ENCODE measurements at regions not wholly inside any gene's neighbourhood (a gene's known extent, or its start where the extent isn't known, plus 50 kb on each side); places are given as distances from the start of the nearest gene placed in this dataset.

DNA sequence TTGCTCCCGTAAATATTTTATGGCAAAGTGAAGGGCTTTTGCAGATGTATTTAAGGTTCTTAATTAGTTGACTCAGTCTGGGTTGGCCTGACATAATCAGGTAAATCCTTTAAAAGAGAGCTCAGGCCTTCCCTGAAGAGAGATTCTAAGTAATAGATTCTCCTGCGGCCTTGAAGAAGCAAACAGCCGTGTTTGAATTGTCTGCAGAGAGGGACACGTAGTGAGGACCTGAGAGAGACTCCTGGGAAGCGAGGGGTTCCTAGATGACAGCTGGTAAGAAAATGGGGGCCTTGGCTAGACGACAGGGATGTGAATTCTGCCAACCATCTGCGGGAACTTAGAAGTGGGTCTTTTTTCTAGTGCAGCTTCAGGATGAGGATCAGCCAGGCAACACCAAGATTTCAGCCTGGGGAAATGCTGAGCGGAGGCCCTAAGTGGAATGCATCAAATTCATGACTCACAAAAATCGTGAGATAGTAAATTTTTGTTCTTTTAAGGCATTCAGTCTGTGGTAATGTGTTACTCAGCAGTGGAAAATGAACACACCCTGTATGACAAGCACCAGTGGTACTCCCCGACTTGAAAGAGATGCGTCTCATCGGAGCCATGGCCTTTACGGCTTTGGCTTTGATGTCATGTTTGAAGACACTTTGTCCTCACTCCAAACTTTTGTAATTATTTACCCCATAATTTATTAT, 62.1 kb upstream of the SMIM21 start:
- no peak overlapping the region for H3K4me3 ChIP-seq (ENCODE audit: low read depth, low read length)
- peak; percentile 95 for DNase-seq (ENCODE audit: low read depth)
- TF ChIP-seq, protein P1, sequence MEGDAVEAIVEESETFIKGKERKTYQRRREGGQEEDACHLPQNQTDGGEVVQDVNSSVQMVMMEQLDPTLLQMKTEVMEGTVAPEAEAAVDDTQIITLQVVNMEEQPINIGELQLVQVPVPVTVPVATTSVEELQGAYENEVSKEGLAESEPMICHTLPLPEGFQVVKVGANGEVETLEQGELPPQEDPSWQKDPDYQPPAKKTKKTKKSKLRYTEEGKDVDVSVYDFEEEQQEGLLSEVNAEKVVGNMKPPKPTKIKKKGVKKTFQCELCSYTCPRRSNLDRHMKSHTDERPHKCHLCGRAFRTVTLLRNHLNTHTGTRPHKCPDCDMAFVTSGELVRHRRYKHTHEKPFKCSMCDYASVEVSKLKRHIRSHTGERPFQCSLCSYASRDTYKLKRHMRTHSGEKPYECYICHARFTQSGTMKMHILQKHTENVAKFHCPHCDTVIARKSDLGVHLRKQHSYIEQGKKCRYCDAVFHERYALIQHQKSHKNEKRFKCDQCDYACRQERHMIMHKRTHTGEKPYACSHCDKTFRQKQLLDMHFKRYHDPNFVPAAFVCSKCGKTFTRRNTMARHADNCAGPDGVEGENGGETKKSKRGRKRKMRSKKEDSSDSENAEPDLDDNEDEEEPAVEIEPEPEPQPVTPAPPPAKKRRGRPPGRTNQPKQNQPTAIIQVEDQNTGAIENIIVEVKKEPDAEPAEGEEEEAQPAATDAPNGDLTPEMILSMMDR (conservative IDR thresholded peaks at IDR 0.05; ENCODE audit: low read depth, low read length) = no peak

DNA sequence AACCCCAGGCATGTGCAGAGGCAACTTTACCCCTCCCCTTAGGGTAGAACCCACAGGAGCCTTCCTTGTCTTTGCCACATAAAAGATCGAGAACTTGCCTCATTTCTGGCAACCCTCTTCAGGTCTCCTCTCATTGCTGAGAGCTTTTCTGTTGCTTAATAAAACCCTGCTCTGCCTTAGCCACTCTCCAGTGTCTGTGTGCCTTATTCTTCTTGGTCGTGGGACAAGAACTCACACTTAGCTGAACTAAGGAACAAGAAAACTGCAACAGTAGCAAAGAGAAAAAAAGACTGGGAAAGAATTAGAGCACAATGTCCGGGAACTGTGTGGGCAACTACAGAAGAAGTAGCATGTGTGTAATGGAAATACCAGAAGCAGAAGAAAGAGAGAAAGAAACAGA, 56.2 kb upstream of the SMIM21 start:
- TF ChIP-seq, protein P1 (conservative IDR thresholded peaks at IDR 0.05; ENCODE audit: low read depth, low read length) = no peak
- no peak overlapping the region for H3K4me3 ChIP-seq (ENCODE audit: low read depth, low read length)
- DNase-seq (ENCODE audit: low read depth) = no peak

DNA sequence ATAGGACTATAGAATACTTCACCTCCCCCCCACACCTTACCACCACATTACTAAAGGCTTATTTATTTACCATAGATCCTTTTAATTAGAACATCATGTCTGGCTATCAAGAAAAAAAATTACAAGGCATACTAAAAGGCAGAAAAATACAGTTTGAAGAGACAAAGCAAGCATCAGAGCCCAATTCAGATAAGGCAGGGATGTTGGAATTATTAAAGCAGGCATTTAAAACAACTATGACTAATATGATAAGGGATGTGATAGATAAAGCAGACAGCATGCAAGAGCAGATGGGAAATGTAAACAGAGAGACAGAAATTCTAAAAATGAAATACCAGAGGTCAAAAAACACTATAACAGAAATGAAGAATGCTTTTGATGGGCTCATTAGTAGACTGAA, 55.4 kb upstream of the SMIM21 start:
- no peak overlapping the region for H3K4me3 ChIP-seq (ENCODE audit: low read depth, low read length)
- DNase-seq (ENCODE audit: low read depth) = peak; percentile 59
- TF ChIP-seq, protein P1 (conservative IDR thresholded peaks at IDR 0.05; ENCODE audit: low read depth, low read length) = no peak

DNA sequence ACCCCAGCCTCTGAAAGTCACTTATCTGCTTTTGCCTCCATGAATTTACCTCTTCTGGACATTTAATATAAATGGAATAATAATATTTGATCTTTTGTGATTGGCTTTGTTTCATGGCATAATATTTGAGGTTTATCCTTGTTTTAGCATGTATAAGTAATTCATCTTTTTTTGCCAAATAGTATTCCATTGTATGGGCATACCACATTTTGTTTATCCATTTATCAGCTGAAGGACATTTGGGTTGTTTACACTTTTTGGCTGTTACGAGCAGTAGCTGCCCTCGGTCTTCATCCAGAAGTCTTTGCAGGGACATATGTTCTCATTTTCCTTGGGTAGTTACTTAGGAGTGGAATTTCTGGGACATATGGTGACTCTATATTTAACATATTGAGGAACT, 53.0 kb upstream of the SMIM21 start:
- TF ChIP-seq, protein P1 (conservative IDR thresholded peaks at IDR 0.05; ENCODE audit: low read depth, low read length) = no peak
- H3K4me3 ChIP-seq (ENCODE audit: low read depth, low read length) = no peak overlapping the region
- no peak for DNase-seq (ENCODE audit: low read depth)

DNA sequence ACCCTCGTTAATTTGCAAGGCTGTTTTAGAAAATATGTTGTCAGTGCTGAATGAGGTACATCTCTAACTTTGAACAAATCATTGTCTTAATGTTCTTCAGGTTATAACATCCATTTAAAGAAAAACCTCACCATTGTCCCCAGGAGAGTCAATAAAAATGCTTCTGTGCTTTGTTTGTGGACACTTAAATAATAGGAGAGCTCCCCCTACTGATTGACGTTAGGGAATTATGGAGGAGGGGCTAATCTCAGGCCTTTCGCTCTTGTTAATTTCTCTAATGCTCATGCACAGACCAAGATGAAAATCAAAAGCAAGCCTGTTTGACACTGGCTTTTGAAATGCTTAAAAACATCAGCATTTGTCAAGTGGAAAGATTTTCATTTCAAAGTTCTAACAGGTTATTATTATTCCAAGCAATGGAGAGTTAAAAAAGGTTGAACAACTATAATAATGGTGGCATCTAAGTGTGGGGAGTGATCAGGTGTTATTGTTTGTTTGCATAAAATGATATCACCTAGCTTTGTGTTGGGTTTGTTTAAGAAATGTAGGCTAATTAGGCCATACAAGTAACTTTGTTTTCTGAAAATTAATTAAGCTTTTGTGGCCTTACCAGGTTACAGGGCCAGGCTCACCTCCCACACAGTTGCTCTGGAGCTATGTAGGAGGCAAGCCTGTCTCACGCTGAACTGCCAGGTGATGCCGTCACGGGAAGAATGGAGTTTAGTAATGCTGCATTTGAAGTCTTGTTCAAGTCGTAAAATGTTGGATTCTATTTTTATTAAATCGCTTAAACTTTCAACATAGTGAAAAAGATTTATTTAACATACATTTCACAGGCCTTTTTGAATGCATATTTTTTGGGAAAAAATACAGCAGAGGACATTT, 51.7 kb upstream of the SMIM21 start:
- TF ChIP-seq, protein P1 (conservative IDR thresholded peaks at IDR 0.05; ENCODE audit: low read depth, low read length) = peak; percentile 71
- peak; percentile 82 for DNase-seq (ENCODE audit: low read depth)
- no peak overlapping the region for H3K4me3 ChIP-seq (ENCODE audit: low read depth, low read length)

DNA sequence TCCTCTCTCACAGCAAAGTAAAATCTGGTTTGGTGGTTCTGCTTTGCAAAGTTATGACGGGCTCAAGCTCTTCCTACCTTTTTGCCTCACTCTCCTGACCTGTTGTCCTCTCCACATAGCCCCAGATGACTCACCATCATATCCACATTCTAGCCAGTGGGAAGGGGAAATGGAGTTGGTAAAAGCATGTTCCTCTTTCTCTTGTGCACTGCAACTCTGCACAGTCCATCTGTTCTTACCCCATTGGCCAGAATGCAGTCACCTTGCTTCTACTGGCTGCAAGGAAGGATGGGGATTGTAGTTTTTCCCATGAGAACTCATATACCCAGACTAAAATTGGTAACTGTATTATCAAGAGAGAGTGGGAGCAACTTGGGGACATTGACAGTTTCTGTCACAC, 50.4 kb upstream of the SMIM21 start:
- TF ChIP-seq, protein P1 (conservative IDR thresholded peaks at IDR 0.05; ENCODE audit: low read depth, low read length) = no peak
- H3K4me3 ChIP-seq (ENCODE audit: low read depth, low read length) = no peak overlapping the region
- DNase-seq (ENCODE audit: low read depth) = peak; percentile 71
